ENCODE measurements at regions not wholly inside any gene's neighbourhood (a gene's known extent, or its start where the extent isn't known, plus 50 kb on each side); places are given as distances from the start of the nearest gene placed in this dataset.

- peak overlapping the region; percentile 39; the same call in 1 of the 2 replicates for H3K4me2 ChIP-seq (ENCODE audit: low read depth, low read length)
These were observed 120.1 kb upstream of the LPCAT1 start for GRCh38 chr5:1643651-1644392.

GRCh38 chr5:1642621-1643061 lies 118.9 kb upstream of the LPCAT1 start:
- Histone ChIP-seq H3K9ac (ENCODE audit: low read length) (no peak overlapping the region), H3K4me3 (ENCODE audit: low read length) (no peak overlapping the region), H3K27ac (ENCODE audit: low read length) (no peak overlapping the region), H3K4me2 (ENCODE audit: low read depth, low read length) (no peak overlapping the region), H3K79me2 (ENCODE audit: low read length) (no peaks in the 10 kb centered on the region), H3K4me1 (ENCODE audit: low read length) (peaks cover 6% of the 10 kb centered on the region; the same call in 1 of the 2 replicates), H2AFZ (ENCODE audit: low read length) (no peak overlapping the region), H3K9me2 (replicated peaks; ENCODE audit: insufficient read depth, low read length) (no peaks in the 10 kb centered on the region), H4K20me1 (ENCODE audit: insufficient read depth, low read length) (no peaks in the 10 kb centered on the region), H3F3A (ENCODE audit: insufficient read depth, low read length) (no peaks in the 10 kb centered on the region), H3K36me3 (replicated peaks; ENCODE audit: insufficient read depth, low read length) (no peaks in the 10 kb centered on the region), H3K27me3 (replicated peaks; ENCODE audit: insufficient read depth, low read length) (no peaks in the 10 kb centered on the region), H3K9me3 (replicated peaks; ENCODE audit: insufficient read depth, low read length) (no peaks in the 10 kb centered on the region)
- TF ChIP-seq EZH2phosphoT487 (IDR thresholded peaks at IDR 0.05; ENCODE audit: low read length) (no peak), CTCF (IDR thresholded peaks at IDR 0.05; ENCODE audit: low read length) (no peak), EZH2 (optimal IDR thresholded peaks at IDR 0.05; ENCODE audit: low read depth, low read length) (no peak)
- no peak for DNase-seq

More at GRCh38 chr5:1643651-1644392, 120.1 kb upstream of the LPCAT1 start:
- H3K36me3 ChIP-seq (replicated peaks; ENCODE audit: insufficient read depth, low read length): no peaks in the 10 kb centered on the region
- H2AFZ ChIP-seq (ENCODE audit: low read length): no peak overlapping the region
- H3K4me3 ChIP-seq (ENCODE audit: low read length): no peak overlapping the region
- no peaks in the 10 kb centered on the region for H3K9me3 ChIP-seq (replicated peaks; ENCODE audit: insufficient read depth, low read length)
- no peak overlapping the region for H3K27ac ChIP-seq (ENCODE audit: low read length)
- peaks cover 2% of the 10 kb centered on the region for H3K27me3 ChIP-seq (replicated peaks; ENCODE audit: insufficient read depth, low read length)
- H4K20me1 ChIP-seq (ENCODE audit: insufficient read depth, low read length): no peaks in the 10 kb centered on the region
- no peak for DNase-seq
- no peaks in the 10 kb centered on the region for H3F3A ChIP-seq (ENCODE audit: insufficient read depth, low read length)
- H3K9me2 ChIP-seq (replicated peaks; ENCODE audit: insufficient read depth, low read length): no peaks in the 10 kb centered on the region
- H3K4me1 ChIP-seq (ENCODE audit: low read length): peaks cover 6% of the 10 kb centered on the region; the same call in 1 of the 2 replicates
- H3K9ac ChIP-seq (ENCODE audit: low read length): no peak overlapping the region
- TF ChIP-seq EZH2 (optimal IDR thresholded peaks at IDR 0.05; ENCODE audit: low read depth, low read length) (no peak), CTCF (IDR thresholded peaks at IDR 0.05; ENCODE audit: low read length) (no peak), EZH2phosphoT487 (IDR thresholded peaks at IDR 0.05; ENCODE audit: low read length) (no peak)
- no peaks in the 10 kb centered on the region for H3K79me2 ChIP-seq (ENCODE audit: low read length)

GRCh38 chr5:1642221-1642620 lies 118.5 kb upstream of the LPCAT1 start:
- Histone ChIP-seq H3K27ac (ENCODE audit: low read length) (no peak overlapping the region), H3F3A (ENCODE audit: insufficient read depth, low read length) (no peaks in the 10 kb centered on the region), H4K20me1 (ENCODE audit: insufficient read depth, low read length) (no peaks in the 10 kb centered on the region), H3K79me2 (ENCODE audit: low read length) (no peaks in the 10 kb centered on the region), H2AFZ (ENCODE audit: low read length) (no peak overlapping the region), H3K4me1 (ENCODE audit: low read length) (peaks cover 6% of the 10 kb centered on the region; the same call in 1 of the 2 replicates), H3K4me2 (ENCODE audit: low read depth, low read length) (no peak overlapping the region), H3K9ac (ENCODE audit: low read length) (no peak overlapping the region), H3K36me3 (replicated peaks; ENCODE audit: insufficient read depth, low read length) (no peaks in the 10 kb centered on the region), H3K27me3 (replicated peaks; ENCODE audit: insufficient read depth, low read length) (no peaks in the 10 kb centered on the region), H3K9me3 (replicated peaks; ENCODE audit: insufficient read depth, low read length) (no peaks in the 10 kb centered on the region), H3K4me3 (ENCODE audit: low read length) (no peak overlapping the region), H3K9me2 (replicated peaks; ENCODE audit: insufficient read depth, low read length) (no peaks in the 10 kb centered on the region)
- DNase-seq: no peak
- TF ChIP-seq EZH2 (optimal IDR thresholded peaks at IDR 0.05; ENCODE audit: low read depth, low read length) (no peak), EZH2phosphoT487 (IDR thresholded peaks at IDR 0.05; ENCODE audit: low read length) (no peak), CTCF (IDR thresholded peaks at IDR 0.05; ENCODE audit: low read length) (no peak)
